NB4 (cell line): ENCODE measurements at regions not wholly inside any gene's neighbourhood (a gene's known extent, or its start where the extent isn't known, plus 50 kb on each side); places are given as distances from the start of the nearest gene placed in this dataset.

Experiments used
- MYC ChIP-seq: IDR thresholded peaks from 2 replicates; pipeline ENCODE4 v1.6.1; 2011; ENCODE audit warnings: low read depth, low read length
- POLR2A ChIP-seq: IDR thresholded peaks from 2 replicates; pipeline ENCODE4 v1.6.1; 2011; ENCODE audit warnings: mild to moderate bottlenecking; ENCODE audit not compliant: insufficient read length; ENCODE audit errors: extremely low read depth
- TF ChIP-seq, protein P1 (sequence below): IDR thresholded peaks from one replicate; pipeline ENCODE4 v1.5.1; 2012; ENCODE audit warnings: low read depth, low read length

DNA sequence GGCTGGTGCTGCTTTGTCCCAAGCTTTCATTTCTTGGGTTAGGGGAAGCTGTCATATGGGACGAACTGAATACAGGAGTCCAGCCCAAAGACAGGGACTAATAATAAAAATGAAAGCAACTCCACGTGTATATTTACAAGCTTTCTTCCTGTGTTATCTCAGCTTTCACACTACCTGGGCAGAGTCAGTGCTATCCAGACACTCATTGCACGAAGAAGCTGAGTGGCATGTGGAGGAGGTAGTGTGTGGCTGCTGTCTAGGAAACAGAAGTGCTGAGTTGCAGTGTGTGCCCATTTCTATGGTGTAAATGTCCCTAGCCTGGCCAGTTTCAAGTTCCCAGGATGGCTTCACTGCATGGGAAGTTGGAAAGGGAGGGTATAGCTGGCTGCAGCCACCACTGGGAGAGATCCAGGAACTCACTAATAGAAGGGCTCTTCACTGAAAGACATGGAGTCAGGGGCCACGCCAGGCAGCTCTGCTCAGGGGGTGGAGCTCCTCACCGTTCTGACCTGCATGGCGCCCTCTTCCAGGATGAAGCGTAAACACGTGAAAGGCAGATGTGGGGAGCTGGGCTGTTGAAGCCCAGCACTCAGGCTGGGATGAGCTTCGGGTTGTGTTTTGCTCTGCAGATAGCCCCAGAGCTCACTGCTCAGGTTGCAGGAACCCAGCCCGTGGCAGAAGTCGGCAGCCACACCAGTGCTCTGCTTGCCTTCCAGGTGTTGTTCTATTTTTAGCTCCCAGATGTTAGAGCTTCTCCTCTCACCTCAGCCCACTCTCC lies 116.9 kb downstream of the IRX2 start:
- TF ChIP-seq, protein P1, sequence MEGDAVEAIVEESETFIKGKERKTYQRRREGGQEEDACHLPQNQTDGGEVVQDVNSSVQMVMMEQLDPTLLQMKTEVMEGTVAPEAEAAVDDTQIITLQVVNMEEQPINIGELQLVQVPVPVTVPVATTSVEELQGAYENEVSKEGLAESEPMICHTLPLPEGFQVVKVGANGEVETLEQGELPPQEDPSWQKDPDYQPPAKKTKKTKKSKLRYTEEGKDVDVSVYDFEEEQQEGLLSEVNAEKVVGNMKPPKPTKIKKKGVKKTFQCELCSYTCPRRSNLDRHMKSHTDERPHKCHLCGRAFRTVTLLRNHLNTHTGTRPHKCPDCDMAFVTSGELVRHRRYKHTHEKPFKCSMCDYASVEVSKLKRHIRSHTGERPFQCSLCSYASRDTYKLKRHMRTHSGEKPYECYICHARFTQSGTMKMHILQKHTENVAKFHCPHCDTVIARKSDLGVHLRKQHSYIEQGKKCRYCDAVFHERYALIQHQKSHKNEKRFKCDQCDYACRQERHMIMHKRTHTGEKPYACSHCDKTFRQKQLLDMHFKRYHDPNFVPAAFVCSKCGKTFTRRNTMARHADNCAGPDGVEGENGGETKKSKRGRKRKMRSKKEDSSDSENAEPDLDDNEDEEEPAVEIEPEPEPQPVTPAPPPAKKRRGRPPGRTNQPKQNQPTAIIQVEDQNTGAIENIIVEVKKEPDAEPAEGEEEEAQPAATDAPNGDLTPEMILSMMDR = no peak
- TF ChIP-seq POLR2A (no peak), MYC (no peak)
